Heart left ventricle (tissue), 13 donors: ENCODE measurements at regions not wholly inside any gene's neighbourhood (a gene's known extent, or its start where the extent isn't known, plus 50 kb on each side); places are given as distances from the start of the nearest gene placed in this dataset.

Experiments
- POLR2A ChIP-seq, 2 donors: fragments of 450-650 bp; IDR thresholded peaks; one replicate each; pipeline ENCODE4 v1.6.1; 2017; ENCODE audit warnings: antibody characterized with exemption in 2 of 2, mild to moderate bottlenecking in 2 of 2, moderate library complexity in 2 of 2
- TF ChIP-seq, protein P1 (sequence below), 12 donors: fragments of 200-600 bp; sonication (generic) in 4 of 12; IDR thresholded peaks; one replicate each; pipeline versions ENCODE4 v1.5.0 to v1.8.0; 2018 to 2022; ENCODE audit warnings: antibody characterized with exemption in 12 of 12, mild to moderate bottlenecking in 5 of 12
- donor health status: ischemic (EF 13 %, LVEDD 7.1; RV severe dilation, severe dysfunction).
- donor health status: DM: no; HTN: yes; CAD: no.
- donor health status: DM: no; HTN: no; CAD: no.
- donor health status: ischemic (EF 25% LVEDD 6.9; RV normal size, moderate dysfunction).
- donor health status: ischemic (EF 25% LVEDD 5.7; RV mildly dilated, moderate dysfunction).
- donor health status: ischemic (EF 35%, LVEDD 5.7; RV mildly dilated, moderate dysfunction).
- donor health status: nonischemic (EF 11% LVEDD 7.7; RV severe dilation, severe dysfunction).
- donor health status: DM: yes; HTN: yes; CAD: no.
- donor health status: PGD.
- donor health status: ischemic (EF 29% LVEDD 5.4; RV normal size, mild dysfunction).
- donor health status: nonischemic (EF 23%, LVEDD 6.1; RV moderate dilation, normal function).

DNA sequence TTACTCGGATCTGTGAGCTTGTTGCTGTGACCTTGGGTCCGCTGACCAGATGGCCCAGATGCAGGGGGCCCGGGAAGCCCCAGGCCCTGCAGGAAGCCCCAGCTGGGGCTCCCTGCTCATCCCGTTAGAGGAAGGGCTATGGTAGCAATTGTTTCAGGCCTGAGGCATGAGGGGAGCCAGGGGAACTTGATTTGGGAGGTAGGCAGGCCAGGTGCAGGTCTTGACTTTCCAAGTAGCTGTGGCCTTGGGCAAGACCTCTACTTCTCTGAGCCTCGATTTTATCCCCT is 55.0 kb upstream of the CXCL12 start:
- TF ChIP-seq, protein P1, sequence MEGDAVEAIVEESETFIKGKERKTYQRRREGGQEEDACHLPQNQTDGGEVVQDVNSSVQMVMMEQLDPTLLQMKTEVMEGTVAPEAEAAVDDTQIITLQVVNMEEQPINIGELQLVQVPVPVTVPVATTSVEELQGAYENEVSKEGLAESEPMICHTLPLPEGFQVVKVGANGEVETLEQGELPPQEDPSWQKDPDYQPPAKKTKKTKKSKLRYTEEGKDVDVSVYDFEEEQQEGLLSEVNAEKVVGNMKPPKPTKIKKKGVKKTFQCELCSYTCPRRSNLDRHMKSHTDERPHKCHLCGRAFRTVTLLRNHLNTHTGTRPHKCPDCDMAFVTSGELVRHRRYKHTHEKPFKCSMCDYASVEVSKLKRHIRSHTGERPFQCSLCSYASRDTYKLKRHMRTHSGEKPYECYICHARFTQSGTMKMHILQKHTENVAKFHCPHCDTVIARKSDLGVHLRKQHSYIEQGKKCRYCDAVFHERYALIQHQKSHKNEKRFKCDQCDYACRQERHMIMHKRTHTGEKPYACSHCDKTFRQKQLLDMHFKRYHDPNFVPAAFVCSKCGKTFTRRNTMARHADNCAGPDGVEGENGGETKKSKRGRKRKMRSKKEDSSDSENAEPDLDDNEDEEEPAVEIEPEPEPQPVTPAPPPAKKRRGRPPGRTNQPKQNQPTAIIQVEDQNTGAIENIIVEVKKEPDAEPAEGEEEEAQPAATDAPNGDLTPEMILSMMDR (IDR thresholded peaks at IDR 0.05), result no peak
- no peak for TF ChIP-seq POLR2A (IDR thresholded peaks at IDR 0.05)
